ENCODE measurements at regions not wholly inside any gene's neighbourhood (a gene's known extent, or its start where the extent isn't known, plus 50 kb on each side); places are given as distances from the start of the nearest gene placed in this dataset.

GRCh38 chr9:85147046-85147640, 477.6 kb downstream of the NTRK2 start:
- TF ChIP-seq, protein P1, sequence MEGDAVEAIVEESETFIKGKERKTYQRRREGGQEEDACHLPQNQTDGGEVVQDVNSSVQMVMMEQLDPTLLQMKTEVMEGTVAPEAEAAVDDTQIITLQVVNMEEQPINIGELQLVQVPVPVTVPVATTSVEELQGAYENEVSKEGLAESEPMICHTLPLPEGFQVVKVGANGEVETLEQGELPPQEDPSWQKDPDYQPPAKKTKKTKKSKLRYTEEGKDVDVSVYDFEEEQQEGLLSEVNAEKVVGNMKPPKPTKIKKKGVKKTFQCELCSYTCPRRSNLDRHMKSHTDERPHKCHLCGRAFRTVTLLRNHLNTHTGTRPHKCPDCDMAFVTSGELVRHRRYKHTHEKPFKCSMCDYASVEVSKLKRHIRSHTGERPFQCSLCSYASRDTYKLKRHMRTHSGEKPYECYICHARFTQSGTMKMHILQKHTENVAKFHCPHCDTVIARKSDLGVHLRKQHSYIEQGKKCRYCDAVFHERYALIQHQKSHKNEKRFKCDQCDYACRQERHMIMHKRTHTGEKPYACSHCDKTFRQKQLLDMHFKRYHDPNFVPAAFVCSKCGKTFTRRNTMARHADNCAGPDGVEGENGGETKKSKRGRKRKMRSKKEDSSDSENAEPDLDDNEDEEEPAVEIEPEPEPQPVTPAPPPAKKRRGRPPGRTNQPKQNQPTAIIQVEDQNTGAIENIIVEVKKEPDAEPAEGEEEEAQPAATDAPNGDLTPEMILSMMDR (IDR thresholded peaks at IDR 0.05): no peak
- Histone ChIP-seq H3K4me1 (no peaks in the 10 kb centered on the region), H3K36me3 (no peaks in the 10 kb centered on the region), H3K4me3 (no peak overlapping the region), H3K27me3 (no peaks in the 10 kb centered on the region), H3K9me3 (no peaks in the 10 kb centered on the region), H3K27ac (no peak overlapping the region)
- no peak for DNase-seq
- intact Hi-C loops (cut with DNase I): no loop called here
- ATAC-seq: no peak

DNA sequence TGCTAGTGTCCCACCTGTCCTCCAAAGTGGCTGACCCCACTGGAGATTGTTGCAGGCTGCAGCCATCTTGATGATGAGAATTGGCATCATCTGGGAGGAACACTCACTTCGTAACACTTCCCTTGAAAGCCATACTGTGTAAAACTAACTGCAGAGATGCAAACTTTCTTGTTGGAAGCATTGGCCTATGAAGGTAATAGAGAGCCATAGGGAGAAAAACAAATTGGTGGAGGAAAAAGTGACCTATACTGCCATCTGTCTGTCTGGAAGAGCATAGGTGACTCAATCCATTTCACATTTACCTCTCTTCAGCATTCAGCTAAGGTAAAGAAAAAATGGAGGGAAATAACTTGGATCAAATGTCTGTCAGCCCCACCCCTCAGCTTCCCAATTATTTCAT, 473.4 kb downstream of the NTRK2 start:
- Histone ChIP-seq H3K27ac (no peak overlapping the region), H3K27me3 (no peaks in the 10 kb centered on the region), H3K4me3 (no peak overlapping the region), H3K9me3 (no peaks in the 10 kb centered on the region), H3K36me3 (no peaks in the 10 kb centered on the region), H3K4me1 (no peaks in the 10 kb centered on the region)
- intact Hi-C loops (cut with DNase I): no loop called here
- ATAC-seq (peak; percentile 66), DNase-seq (no peak)
- TF ChIP-seq, protein P1 (IDR thresholded peaks at IDR 0.05): peak in 1 of 2 donors; percentile 31

GRCh38 chr9:85142496-85142911, 473.0 kb downstream of the NTRK2 start:
- H3K27ac ChIP-seq: no peak overlapping the region
- no peak overlapping the region for H3K4me3 ChIP-seq
- ATAC-seq (no peak), DNase-seq (no peak)
- intact Hi-C loops (cut with DNase I): no loop called here
- H3K4me1 ChIP-seq: no peaks in the 10 kb centered on the region
- H3K36me3 ChIP-seq: no peaks in the 10 kb centered on the region
- TF ChIP-seq, protein P1 (IDR thresholded peaks at IDR 0.05): no peak
- no peaks in the 10 kb centered on the region for H3K9me3 ChIP-seq
- no peaks in the 10 kb centered on the region for H3K27me3 ChIP-seq

DNA sequence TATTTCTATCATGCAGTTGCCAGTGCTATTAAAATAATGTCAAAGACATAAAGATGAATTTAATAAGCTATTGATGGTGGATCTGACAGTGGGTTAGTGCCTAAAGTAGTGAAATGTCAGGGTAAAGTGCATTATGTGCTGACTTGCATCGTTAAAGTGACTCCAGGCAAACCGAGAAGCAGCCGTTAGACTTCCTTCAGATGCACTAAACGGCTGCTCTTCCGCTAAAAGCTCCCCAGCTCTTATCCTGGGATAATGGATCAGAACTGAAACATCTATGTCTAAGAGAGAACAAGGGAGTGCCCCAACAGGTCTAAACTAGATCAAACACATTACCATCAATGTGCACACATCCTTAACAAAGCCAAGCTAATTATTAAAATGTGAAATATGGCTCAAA, 468.2 kb downstream of the NTRK2 start:
- intact Hi-C loops (cut with DNase I): no loop called here
- no peak overlapping the region for H3K27ac ChIP-seq
- no peak overlapping the region for H3K4me3 ChIP-seq
- TF ChIP-seq, protein P1 (IDR thresholded peaks at IDR 0.05): no peak
- no peaks in the 10 kb centered on the region for H3K27me3 ChIP-seq
- ATAC-seq: no peak
- no peaks in the 10 kb centered on the region for H3K36me3 ChIP-seq
- H3K4me1 ChIP-seq: no peaks in the 10 kb centered on the region
- no peak for DNase-seq
- H3K9me3 ChIP-seq: peaks cover 0 to 7% of the 10 kb centered on the region in 2 donors

DNA sequence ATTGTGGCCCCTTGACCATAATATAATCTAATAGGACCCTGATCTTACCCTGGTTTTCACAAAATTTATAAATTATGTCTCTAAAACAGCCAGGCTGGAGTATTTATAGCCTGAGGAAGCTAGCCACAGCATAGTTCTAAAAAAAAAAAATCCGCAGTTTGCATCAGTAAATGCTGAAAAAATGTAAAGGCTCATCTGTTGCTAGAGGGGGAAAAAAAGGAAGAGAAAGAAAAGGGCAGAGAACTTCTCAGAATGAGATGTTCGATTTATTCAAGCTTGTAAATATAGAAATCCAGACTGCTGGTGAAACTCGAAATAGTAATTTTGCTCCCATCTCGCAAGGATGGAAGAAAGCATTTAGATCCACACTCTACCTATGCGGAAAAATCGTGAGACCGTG, 467.5 kb downstream of the NTRK2 start:
- H3K36me3 ChIP-seq: no peaks in the 10 kb centered on the region
- intact Hi-C loops (cut with DNase I): no loop called here
- H3K27ac ChIP-seq: no peak overlapping the region
- peaks cover 0 to 8% of the 10 kb centered on the region in 2 donors for H3K9me3 ChIP-seq
- H3K27me3 ChIP-seq: no peaks in the 10 kb centered on the region
- no peaks in the 10 kb centered on the region for H3K4me1 ChIP-seq
- TF ChIP-seq, protein P1 (IDR thresholded peaks at IDR 0.05): no peak
- no peak overlapping the region for H3K4me3 ChIP-seq
- DNase-seq (no peak), ATAC-seq (no peak)

Measured in left lung (tissue), 4 donors.